ENCODE measurements at regions not wholly inside any gene's neighbourhood (a gene's known extent, or its start where the extent isn't known, plus 50 kb on each side); places are given as distances from the start of the nearest gene placed in this dataset.

DNA sequence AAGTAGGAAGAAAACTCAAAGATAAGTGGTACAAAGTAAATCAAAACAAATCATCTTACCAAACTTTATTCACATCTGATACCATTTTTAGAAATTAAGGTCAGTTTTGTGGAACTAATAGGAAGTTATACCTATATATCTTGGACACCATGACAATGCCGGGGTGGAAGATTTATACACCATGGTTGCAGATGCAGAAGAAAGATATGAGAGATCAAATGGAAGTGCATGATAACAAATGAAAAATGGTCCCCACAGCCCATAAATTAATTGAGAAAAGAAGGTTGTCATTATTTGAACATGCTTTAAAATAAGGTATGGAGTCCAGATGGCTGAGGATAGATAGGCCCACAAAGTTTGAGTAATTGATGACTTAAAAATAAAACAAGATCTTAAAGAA lies 276.8 kb downstream of the TSHZ3 start:
- TF ChIP-seq, protein P1, sequence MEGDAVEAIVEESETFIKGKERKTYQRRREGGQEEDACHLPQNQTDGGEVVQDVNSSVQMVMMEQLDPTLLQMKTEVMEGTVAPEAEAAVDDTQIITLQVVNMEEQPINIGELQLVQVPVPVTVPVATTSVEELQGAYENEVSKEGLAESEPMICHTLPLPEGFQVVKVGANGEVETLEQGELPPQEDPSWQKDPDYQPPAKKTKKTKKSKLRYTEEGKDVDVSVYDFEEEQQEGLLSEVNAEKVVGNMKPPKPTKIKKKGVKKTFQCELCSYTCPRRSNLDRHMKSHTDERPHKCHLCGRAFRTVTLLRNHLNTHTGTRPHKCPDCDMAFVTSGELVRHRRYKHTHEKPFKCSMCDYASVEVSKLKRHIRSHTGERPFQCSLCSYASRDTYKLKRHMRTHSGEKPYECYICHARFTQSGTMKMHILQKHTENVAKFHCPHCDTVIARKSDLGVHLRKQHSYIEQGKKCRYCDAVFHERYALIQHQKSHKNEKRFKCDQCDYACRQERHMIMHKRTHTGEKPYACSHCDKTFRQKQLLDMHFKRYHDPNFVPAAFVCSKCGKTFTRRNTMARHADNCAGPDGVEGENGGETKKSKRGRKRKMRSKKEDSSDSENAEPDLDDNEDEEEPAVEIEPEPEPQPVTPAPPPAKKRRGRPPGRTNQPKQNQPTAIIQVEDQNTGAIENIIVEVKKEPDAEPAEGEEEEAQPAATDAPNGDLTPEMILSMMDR (IDR thresholded peaks at IDR 0.05): no peak
- TF ChIP-seq POLR2A (IDR thresholded peaks at IDR 0.05): no peak
